Small intestine (tissue), 7 donors: ENCODE measurements at regions not wholly inside any gene's neighbourhood (a gene's known extent, or its start where the extent isn't known, plus 50 kb on each side); places are given as distances from the start of the nearest gene placed in this dataset.

Experiments
- DNase-seq, 2 donors: peaks; one replicate each; pipeline versions ENCODE4 v3.0.0 to v3.0.0-alpha.2; 2013
- FAIRE-seq: peaks from 2 replicates; lab custom pipeline; 2012; peaks lifted over from hg19 to GRCh38; lab: Jason Lieb, UNC
- H3K27ac ChIP-seq, 3 donors: one replicate each; pipeline ENCODE4 v1.5.1; 2013; ENCODE audit warnings: low read length in 2 of 3, mild to moderate bottlenecking in 2 of 3, control low read depth in 1 of 3, inconsistent platforms in 1 of 3, low read depth in 1 of 3, moderate library complexity in 1 of 3
- H3K27me3 ChIP-seq, 3 donors: one replicate each; pipeline ENCODE4 v1.6.1; 2013; ENCODE audit warnings: low read length in 3 of 3, inconsistent platforms in 1 of 3; ENCODE audit not compliant: control insufficient read depth in 3 of 3, insufficient read depth in 3 of 3
- H3K36me3 ChIP-seq, 3 donors: one replicate each; pipeline ENCODE4 v1.6.1; 2013; ENCODE audit warnings: low read length in 3 of 3, inconsistent platforms in 1 of 3, low read depth in 1 of 3, mild to moderate bottlenecking in 1 of 3, moderate library complexity in 1 of 3; ENCODE audit not compliant: control insufficient read depth in 3 of 3, insufficient read depth in 2 of 3
- H3K4me1 ChIP-seq, 3 donors: one replicate each; pipeline ENCODE4 v1.6.1; 2013; ENCODE audit warnings: low read length in 2 of 3, inconsistent platforms in 1 of 3, low read depth in 1 of 3, mild to moderate bottlenecking in 1 of 3, moderate library complexity in 1 of 3; ENCODE audit not compliant: control insufficient read depth in 3 of 3, insufficient read depth in 2 of 3
- H3K4me3 ChIP-seq, 3 donors: one replicate each; pipeline ENCODE4 v1.5.1; 2013; ENCODE audit warnings: low read length in 3 of 3, control low read depth in 1 of 3, inconsistent platforms in 1 of 3, low read depth in 1 of 3, mild to moderate bottlenecking in 1 of 3, moderate library complexity in 1 of 3
- H3K9me3 ChIP-seq, 2 donors: one replicate each; pipeline ENCODE4 v1.6.1; 2013; ENCODE audit warnings: low read depth in 1 of 2, low read length in 1 of 2; ENCODE audit not compliant: control insufficient read depth in 2 of 2, insufficient read depth in 1 of 2
- WGBS, 3 donors: extraction: QIAGEN DNeasy Blood & Tissue Kit; methylation state at CpG; one replicate each; pipeline ENCODE4 v1.1.7; 2013; 5-methylcytosine and 5-hydroxymethylcytosine counted together
- donor health status: healthy with polysubstance abuse.
- donor health status: control.
- donor health status: control.
- donor health status: Bipolar disorder and iron deficiency.
- donor health status: healthy.

GRCh38 chr2:103338819-103339218, 577.0 kb downstream of the TMEM182 start:
- Histone ChIP-seq H3K27ac (no peak overlapping the region), H3K4me1 (no peaks in the 10 kb centered on the region), H3K27me3 (no peaks in the 10 kb centered on the region), H3K36me3 (no peaks in the 10 kb centered on the region), H3K4me3 (no peak overlapping the region), H3K9me3 (peaks cover 0 to 2% of the 10 kb centered on the region in 2 donors)
- FAIRE-seq, result no peak
- WGBS, 3 donors, result 68 to 77% (median 72%) methylated on average over 1 of the region's 1 CpG
- DNase-seq, result no peak

- no peak for FAIRE-seq
Measured at GRCh38 chr2:103346780-103347179, 584.9 kb downstream of the TMEM182 start.

GRCh38 chr2:103353774-103354173, 591.9 kb downstream of the TMEM182 start:
- no peak overlapping the region for H3K4me3 ChIP-seq
- no peak for FAIRE-seq
- 88 to 92% (median 89%) methylated on average over 10 of the region's 10 CpGs for WGBS, 3 donors

More at GRCh38 chr2:103346780-103347179, 584.9 kb downstream of the TMEM182 start:
- Histone ChIP-seq H3K27me3 (no peaks in the 10 kb centered on the region), H3K9me3 (peaks cover 0 to 2% of the 10 kb centered on the region in 2 donors), H3K27ac (no peak overlapping the region), H3K36me3 (no peaks in the 10 kb centered on the region), H3K4me1 (no peaks in the 10 kb centered on the region), H3K4me3 (no peak overlapping the region)
- DNase-seq, result no peak
- 68 to 75% (median 73%) methylated on average over 4 of the region's 4 CpGs for WGBS, 3 donors

GRCh38 chr2:103355287-103355686, 593.5 kb downstream of the TMEM182 start:
- Histone ChIP-seq H3K9me3 (no peaks in the 10 kb centered on the region), H3K27me3 (no peaks in the 10 kb centered on the region), H3K4me3 (no peak overlapping the region), H3K27ac (no peak overlapping the region), H3K36me3 (no peaks in the 10 kb centered on the region), H3K4me1 (no peaks in the 10 kb centered on the region)
- 82 to 89% (median 89%) methylated on average over 1 of the region's 1 CpG for WGBS, 3 donors
- DNase-seq (no peak), FAIRE-seq (no peak)

More at GRCh38 chr2:103353774-103354173, 591.9 kb downstream of the TMEM182 start:
- Histone ChIP-seq H3K36me3 (no peaks in the 10 kb centered on the region), H3K4me1 (no peaks in the 10 kb centered on the region), H3K27me3 (no peaks in the 10 kb centered on the region), H3K9me3 (no peaks in the 10 kb centered on the region), H3K27ac (no peak overlapping the region)
- no peak for DNase-seq

DNA sequence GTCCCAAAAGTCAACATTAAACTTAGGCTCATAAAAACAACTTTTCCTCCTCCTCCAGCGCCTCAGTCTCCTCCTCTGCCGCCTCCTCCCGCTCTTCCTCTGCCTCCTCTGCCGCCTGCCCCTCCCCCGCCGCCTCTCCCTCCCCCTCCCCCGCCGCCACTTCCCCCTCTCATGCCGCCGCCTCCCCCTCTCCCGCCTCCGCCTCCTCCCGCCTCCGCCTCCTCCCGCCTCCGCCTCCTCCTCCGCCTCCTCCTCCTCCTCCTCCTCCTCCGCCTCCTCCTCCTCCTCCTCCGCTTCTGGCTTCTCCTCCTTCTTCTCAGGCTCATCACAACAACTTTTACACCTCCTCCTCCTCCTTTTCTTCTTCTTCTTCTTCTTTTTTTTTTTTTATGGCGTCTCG, 599.9 kb downstream of the TMEM182 start:
- no peaks in the 10 kb centered on the region for H3K36me3 ChIP-seq
- no peaks in the 10 kb centered on the region for H3K27me3 ChIP-seq
- WGBS, 3 donors, result 91 to 94% (median 94%) methylated on average over 6 to 19 of the region's 21 CpGs
- no peak overlapping the region for H3K27ac ChIP-seq
- H3K4me3 ChIP-seq, result no peak overlapping the region
- DNase-seq (no peak), FAIRE-seq (no peak)
- H3K9me3 ChIP-seq, result no peaks in the 10 kb centered on the region
- H3K4me1 ChIP-seq, result no peaks in the 10 kb centered on the region

DNA sequence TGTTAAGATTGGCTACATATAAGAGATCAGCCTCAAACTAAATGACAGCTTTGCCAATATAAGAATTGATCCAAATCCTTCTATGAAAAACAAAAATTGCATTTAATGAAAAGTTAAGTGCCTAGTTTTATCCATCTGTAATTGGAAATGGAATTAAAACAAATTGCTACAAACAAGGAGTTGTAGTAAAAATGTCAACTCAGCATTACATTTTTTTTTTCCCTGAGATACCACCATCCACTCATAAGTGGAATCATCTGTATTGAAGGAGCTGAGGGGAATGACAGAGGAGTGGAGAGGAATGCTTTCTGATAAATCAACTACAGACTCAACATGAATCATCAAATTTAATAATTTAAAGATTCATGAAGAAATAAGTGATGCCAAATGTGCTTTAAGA, 601.8 kb downstream of the TMEM182 start:
- H3K9me3 ChIP-seq, result no peaks in the 10 kb centered on the region
- no peak for FAIRE-seq

DNA sequence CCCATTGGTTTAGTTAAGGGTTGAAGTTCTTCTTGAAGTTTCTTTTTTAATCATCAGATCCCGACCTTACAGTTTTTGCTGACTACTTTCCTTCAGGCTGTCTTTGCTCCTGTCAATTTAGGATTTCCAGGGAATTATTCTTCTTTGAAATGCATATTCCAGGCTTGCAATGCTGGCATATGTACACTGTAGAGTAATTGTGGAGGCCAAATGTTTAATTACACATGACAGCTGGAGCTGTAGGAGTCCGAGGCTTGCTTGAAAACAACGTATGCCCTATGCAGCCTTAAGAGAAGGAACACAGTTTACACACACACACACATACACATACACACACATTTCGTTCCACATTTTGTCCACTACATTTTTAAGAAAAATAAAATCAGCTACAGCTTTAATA, 602.3 kb downstream of the TMEM182 start:
- FAIRE-seq (no peak), DNase-seq (no peak)
- no peaks in the 10 kb centered on the region for H3K36me3 ChIP-seq
- H3K9me3 ChIP-seq, result no peaks in the 10 kb centered on the region
- WGBS, 3 donors, result 54 to 75% (median 56%) methylated on average over 4 of the region's 4 CpGs
- no peak overlapping the region for H3K27ac ChIP-seq
- no peak overlapping the region for H3K4me3 ChIP-seq
- no peaks in the 10 kb centered on the region for H3K27me3 ChIP-seq
- no peaks in the 10 kb centered on the region for H3K4me1 ChIP-seq

More for the DNA sequence above, 601.8 kb downstream of the TMEM182 start:
- Histone ChIP-seq H3K27me3 (no peaks in the 10 kb centered on the region), H3K27ac (no peak overlapping the region), H3K4me1 (no peaks in the 10 kb centered on the region), H3K36me3 (no peaks in the 10 kb centered on the region), H3K4me3 (no peak overlapping the region)
- no peak for DNase-seq

DNA sequence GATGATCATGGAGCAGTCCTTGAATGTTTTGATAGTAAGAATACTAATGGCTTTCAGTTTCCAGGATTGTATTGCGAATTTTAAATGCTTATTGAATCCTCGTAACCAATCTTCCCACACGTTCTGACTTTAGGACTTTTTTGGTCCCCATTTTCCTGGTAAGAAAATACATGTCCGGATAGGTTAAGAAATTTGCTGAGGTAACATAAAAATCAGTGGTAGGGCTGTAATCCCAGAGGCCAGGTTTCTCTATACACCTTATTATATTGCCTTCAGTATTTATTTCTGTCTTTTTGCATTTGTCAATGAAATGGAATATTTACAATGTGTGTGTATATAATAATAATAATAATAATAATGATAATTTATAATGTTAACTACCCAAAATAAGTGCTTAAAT, 603.2 kb downstream of the TMEM182 start:
- 85 to 87% (median 85%) methylated on average over 4 of the region's 4 CpGs for WGBS, 3 donors
- H3K27ac ChIP-seq, result no peak overlapping the region
- no peak for FAIRE-seq

DNA sequence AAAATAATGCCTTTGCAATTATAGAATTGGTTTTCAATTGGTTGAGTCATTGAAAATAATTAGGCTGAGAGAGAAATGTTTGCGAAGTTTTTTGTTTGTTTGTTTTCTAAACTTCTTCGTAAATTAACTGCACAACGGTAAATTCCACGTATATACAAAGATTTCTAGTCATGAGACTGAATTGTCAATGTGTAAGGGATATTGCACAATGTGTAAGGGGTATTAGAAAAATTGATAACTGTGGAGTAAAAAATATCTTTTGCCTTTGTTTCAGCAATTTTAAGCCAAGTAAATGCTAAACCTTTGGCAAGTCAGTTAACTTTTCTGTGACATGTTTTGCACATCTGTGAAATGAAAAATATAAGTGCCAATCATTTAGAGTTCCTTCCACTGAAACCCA, 606.0 kb downstream of the TMEM182 start:
- Histone ChIP-seq H3K27me3 (no peaks in the 10 kb centered on the region), H3K9me3 (no peaks in the 10 kb centered on the region), H3K27ac (no peak overlapping the region), H3K36me3 (no peaks in the 10 kb centered on the region), H3K4me1 (no peaks in the 10 kb centered on the region), H3K4me3 (no peak overlapping the region)
- 81 to 89% (median 87%) methylated on average over 4 of the region's 4 CpGs for WGBS, 3 donors
- no peak for DNase-seq
- FAIRE-seq, result no peak

More for the DNA sequence above, 603.2 kb downstream of the TMEM182 start:
- H3K4me1 ChIP-seq, result no peaks in the 10 kb centered on the region
- no peaks in the 10 kb centered on the region for H3K36me3 ChIP-seq
- no peaks in the 10 kb centered on the region for H3K27me3 ChIP-seq
- H3K9me3 ChIP-seq, result no peaks in the 10 kb centered on the region
- no peak overlapping the region for H3K4me3 ChIP-seq
- DNase-seq, result no peak
